GM12872 (cell line): ENCODE measurements at regions not wholly inside any gene's neighbourhood (a gene's known extent, or its start where the extent isn't known, plus 50 kb on each side); places are given as distances from the start of the nearest gene placed in this dataset.

Experiments used
- CTCF ChIP-seq: IDR thresholded peaks from 3 replicates; pipeline ENCODE4 v1.5.1; 2011; ENCODE audit warnings: low read depth, mild to moderate bottlenecking, low read length, moderate library complexity; ENCODE audit not compliant: insufficient read depth

- TF ChIP-seq CTCF: no peak
Observed at GRCh38 chr5:29193972-29194371, 1999.5 kb upstream of the CDH6 start.

GRCh38 chr5:29185558-29185957, 2007.9 kb upstream of the CDH6 start:
- TF ChIP-seq CTCF: no peak

- TF ChIP-seq CTCF: no peak
Observed at GRCh38 chr5:29175774-29176173, 2017.7 kb upstream of the CDH6 start.

GRCh38 chr5:29170599-29170998, 2022.9 kb upstream of the CDH6 start:
- TF ChIP-seq CTCF: no peak

GRCh38 chr5:29169886-29170285, 2023.6 kb upstream of the CDH6 start:
- TF ChIP-seq CTCF: no peak

- TF ChIP-seq CTCF: no peak
Observed at GRCh38 chr5:29162297-29162696, 2031.2 kb upstream of the CDH6 start.

- no peak for TF ChIP-seq CTCF
Observed at GRCh38 chr5:29161399-29162291, 2031.8 kb upstream of the CDH6 start.
